Smooth muscle cell (in vitro differentiated cells): ENCODE measurements at regions not wholly inside any gene's neighbourhood (a gene's known extent, or its start where the extent isn't known, plus 50 kb on each side); places are given as distances from the start of the nearest gene placed in this dataset.

ENCODE experiments used
- DNase-seq: peaks from one replicate; lab custom pipeline; 2025; ENCODE audit not compliant: unreplicated experiment; lab: John Stamatoyannopoulos, UW
- H2AFZ ChIP-seq: fragments of 200-600 bp; sonication (generic); 2 replicates; pipeline ENCODE4 v1.6.0; 2016; ENCODE audit warnings: antibody characterized with exemption, low read depth, mild to moderate bottlenecking
- H3F3A ChIP-seq: fragments of 200-600 bp; sonication (generic); 2 replicates; pipeline ENCODE4 v1.6.0; 2017; ENCODE audit warnings: antibody characterized with exemption, low read depth
- H3K27ac ChIP-seq: fragments of 200-600 bp; sonication (generic); 2 replicates; pipeline ENCODE4 v1.5.1; 2016; ENCODE audit warnings: low read depth, mild to moderate bottlenecking
- H3K27me3 ChIP-seq: fragments of 200-600 bp; sonication (generic); 2 replicates; pipeline ENCODE4 v1.6.1; 2016; ENCODE audit warnings: low read depth, mild to moderate bottlenecking
- H3K36me3 ChIP-seq: fragments of 200-600 bp; sonication (generic); 2 replicates; pipeline ENCODE4 v1.5.1; 2016; ENCODE audit warnings: low read depth
- H3K4me1 ChIP-seq: fragments of 200-600 bp; sonication (generic); 2 replicates; pipeline ENCODE4 v1.5.1; 2016; ENCODE audit warnings: low read depth
- H3K4me2 ChIP-seq: fragments of 200-600 bp; sonication (generic); 2 replicates; pipeline ENCODE4 v1.6.0; 2016; ENCODE audit warnings: mild to moderate bottlenecking
- H3K4me3 ChIP-seq: fragments of 200-600 bp; sonication (generic); 2 replicates; pipeline ENCODE4 v1.5.1; 2016; ENCODE audit warnings: mild to moderate bottlenecking
- H3K79me2 ChIP-seq: fragments of 200-600 bp; sonication (generic); 2 replicates; pipeline ENCODE4 v1.6.0; 2016; ENCODE audit warnings: low read depth, mild to moderate bottlenecking
- H3K9ac ChIP-seq: fragments of 200-600 bp; sonication (generic); 2 replicates; pipeline ENCODE4 v1.6.0; 2016; ENCODE audit warnings: low read depth
- H3K9me3 ChIP-seq: fragments of 200-600 bp; sonication (generic); replicated peaks from 2 replicates; pipeline ENCODE4 v1.5.1; 2016; ENCODE audit warnings: low read depth
- H4K20me1 ChIP-seq: fragments of 200-600 bp; sonication (generic); 2 replicates; pipeline ENCODE4 v1.6.0; 2016; ENCODE audit warnings: low read depth
- WGBS: methylation state at CpG from one replicate; pipeline ENCODE4 v1.1.7; 2016; ENCODE audit warnings: low lambda C conversion rate; 5-methylcytosine and 5-hydroxymethylcytosine counted together
- TF ChIP-seq, protein P1 (sequence below): fragments of 200-600 bp; sonication (generic); IDR thresholded peaks from 2 replicates; pipeline ENCODE4 v1.5.1; 2017; ENCODE audit warnings: borderline replicate concordance, mild to moderate bottlenecking, antibody characterized with exemption; ENCODE audit not compliant: insufficient read depth, poor library complexity, severe bottlenecking

GRCh38 chr2:83633423-83633822 is 825.7 kb downstream of the SUCLG1 start:
- H3K9me3 ChIP-seq = no peaks in the 10 kb centered on the region
- H2AFZ ChIP-seq = peak overlapping the region; percentile 51
- no peaks in the 10 kb centered on the region for H4K20me1 ChIP-seq
- H3K9ac ChIP-seq = no peak overlapping the region
- H3K4me1 ChIP-seq = no peaks in the 10 kb centered on the region
- no peak overlapping the region for H3K27ac ChIP-seq
- no peaks in the 10 kb centered on the region for H3K27me3 ChIP-seq
- no peak overlapping the region for H3K4me3 ChIP-seq
- H3K36me3 ChIP-seq = no peaks in the 10 kb centered on the region
- 38% methylated on average over 2 of the region's 2 CpGs for WGBS
- H3F3A ChIP-seq = no peaks in the 10 kb centered on the region
- TF ChIP-seq, protein P1, sequence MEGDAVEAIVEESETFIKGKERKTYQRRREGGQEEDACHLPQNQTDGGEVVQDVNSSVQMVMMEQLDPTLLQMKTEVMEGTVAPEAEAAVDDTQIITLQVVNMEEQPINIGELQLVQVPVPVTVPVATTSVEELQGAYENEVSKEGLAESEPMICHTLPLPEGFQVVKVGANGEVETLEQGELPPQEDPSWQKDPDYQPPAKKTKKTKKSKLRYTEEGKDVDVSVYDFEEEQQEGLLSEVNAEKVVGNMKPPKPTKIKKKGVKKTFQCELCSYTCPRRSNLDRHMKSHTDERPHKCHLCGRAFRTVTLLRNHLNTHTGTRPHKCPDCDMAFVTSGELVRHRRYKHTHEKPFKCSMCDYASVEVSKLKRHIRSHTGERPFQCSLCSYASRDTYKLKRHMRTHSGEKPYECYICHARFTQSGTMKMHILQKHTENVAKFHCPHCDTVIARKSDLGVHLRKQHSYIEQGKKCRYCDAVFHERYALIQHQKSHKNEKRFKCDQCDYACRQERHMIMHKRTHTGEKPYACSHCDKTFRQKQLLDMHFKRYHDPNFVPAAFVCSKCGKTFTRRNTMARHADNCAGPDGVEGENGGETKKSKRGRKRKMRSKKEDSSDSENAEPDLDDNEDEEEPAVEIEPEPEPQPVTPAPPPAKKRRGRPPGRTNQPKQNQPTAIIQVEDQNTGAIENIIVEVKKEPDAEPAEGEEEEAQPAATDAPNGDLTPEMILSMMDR = no peak
- H3K79me2 ChIP-seq = no peaks in the 10 kb centered on the region
- DNase-seq = no peak
- H3K4me2 ChIP-seq = peak overlapping the region; percentile 3

DNA sequence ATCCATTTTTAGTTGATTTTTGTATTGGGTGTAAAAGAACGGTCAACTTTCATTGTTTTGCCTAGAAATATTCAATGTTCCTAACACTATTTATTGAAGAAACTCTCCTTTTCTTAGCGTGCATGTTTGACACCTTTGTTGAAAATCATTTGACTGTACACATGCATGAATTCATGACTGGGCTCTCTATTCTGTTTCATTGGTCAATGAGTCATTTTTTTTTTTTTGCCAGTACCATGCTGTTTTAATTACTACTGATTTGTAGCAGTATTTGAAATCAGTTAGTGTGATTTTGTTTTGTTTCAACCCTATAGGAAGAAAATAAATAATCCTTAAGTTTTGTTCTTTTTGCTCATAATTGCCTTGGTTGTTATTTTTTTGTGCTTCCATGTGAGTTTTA is 828.7 kb downstream of the SUCLG1 start:
- H3K27me3 ChIP-seq = no peaks in the 10 kb centered on the region
- DNase-seq = no peak
- no peak overlapping the region for H3K27ac ChIP-seq
- TF ChIP-seq, protein P1 = no peak
- H3K9ac ChIP-seq = no peak overlapping the region
- H3K4me2 ChIP-seq = no peak overlapping the region
- no peaks in the 10 kb centered on the region for H3K79me2 ChIP-seq
- no peaks in the 10 kb centered on the region for H3F3A ChIP-seq
- H4K20me1 ChIP-seq = no peaks in the 10 kb centered on the region
- no peak overlapping the region for H3K4me3 ChIP-seq
- no peaks in the 10 kb centered on the region for H3K4me1 ChIP-seq
- H2AFZ ChIP-seq = no peak overlapping the region
- no peaks in the 10 kb centered on the region for H3K36me3 ChIP-seq
- no peaks in the 10 kb centered on the region for H3K9me3 ChIP-seq
- WGBS = 97% methylated on average over 2 of the region's 2 CpGs

GRCh38 chr2:83615511-83615910 is 843.6 kb downstream of the SUCLG1 start:
- no peak overlapping the region for H3K4me3 ChIP-seq
- no peaks in the 10 kb centered on the region for H3K36me3 ChIP-seq
- H3K27me3 ChIP-seq = no peaks in the 10 kb centered on the region
- H3K4me1 ChIP-seq = no peaks in the 10 kb centered on the region
- no peak overlapping the region for H3K27ac ChIP-seq
- no peaks in the 10 kb centered on the region for H3K79me2 ChIP-seq
- H2AFZ ChIP-seq = no peak overlapping the region
- no peak overlapping the region for H3K9ac ChIP-seq
- DNase-seq = no peak
- H3F3A ChIP-seq = no peaks in the 10 kb centered on the region
- TF ChIP-seq, protein P1 = no peak
- WGBS = 90% methylated on average over 4 of the region's 4 CpGs
- no peaks in the 10 kb centered on the region for H4K20me1 ChIP-seq
- H3K9me3 ChIP-seq = no peaks in the 10 kb centered on the region
- H3K4me2 ChIP-seq = no peak overlapping the region

GRCh38 chr2:83613178-83613577 is 845.9 kb downstream of the SUCLG1 start:
- DNase-seq = no peak

More at GRCh38 chr2:83613178-83613577, 845.9 kb downstream of the SUCLG1 start:
- Histone ChIP-seq H4K20me1 (no peaks in the 10 kb centered on the region), H2AFZ (peak overlapping the region; percentile 30), H3K27ac (no peak overlapping the region), H3K4me1 (no peaks in the 10 kb centered on the region), H3K9ac (no peak overlapping the region), H3K4me3 (no peak overlapping the region), H3F3A (no peaks in the 10 kb centered on the region), H3K9me3 (no peaks in the 10 kb centered on the region), H3K36me3 (no peaks in the 10 kb centered on the region), H3K27me3 (no peaks in the 10 kb centered on the region), H3K79me2 (no peaks in the 10 kb centered on the region), H3K4me2 (no peak overlapping the region)
- TF ChIP-seq, protein P1 = no peak
- WGBS = 92% methylated on average over 1 of the region's 1 CpG
